ENCODE measurements at regions not wholly inside any gene's neighbourhood (a gene's known extent, or its start where the extent isn't known, plus 50 kb on each side); places are given as distances from the start of the nearest gene placed in this dataset.
"Not testable (repeated sequence)": the region's sequence is repeated elsewhere in the genome, so short reads cannot be mapped to it uniquely, and the experiment has no call there.

- no peak for DNase-seq (ENCODE audit: low read depth in 2 of 2)
Measured at GRCh38 chr9:73855206-73855605, 641.9 kb upstream of the RORB start.

- DNase-seq (ENCODE audit: low read depth in 2 of 2): no peak
Measured at GRCh38 chr9:73863924-73864323, 633.2 kb upstream of the RORB start.

DNA sequence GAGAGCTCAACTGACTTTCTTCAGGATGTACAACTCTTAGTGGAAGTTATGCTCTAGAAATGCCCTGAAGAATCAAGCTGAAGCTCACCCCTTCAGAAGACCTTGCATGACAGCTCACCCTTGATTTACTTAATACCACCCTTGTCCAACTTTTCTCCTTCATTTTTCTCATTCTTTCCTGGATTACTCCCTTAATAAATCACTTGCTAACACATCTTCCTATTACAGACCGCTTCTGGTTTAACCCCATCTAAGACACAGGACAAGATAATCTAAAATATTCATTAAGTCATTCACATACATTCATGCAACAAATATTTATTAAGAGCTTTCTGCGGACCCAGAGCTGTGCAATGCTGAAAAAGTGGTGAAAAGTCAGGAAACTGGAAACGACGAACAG lies 630.7 kb upstream of the RORB start:
- DNase-seq (ENCODE audit: low read depth in 2 of 2): no peak

GRCh38 chr9:73869264-73869663 lies 627.9 kb upstream of the RORB start:
- DNase-seq (ENCODE audit: low read depth in 2 of 2): peak in 1 of 2 donors; percentile 13

DNA sequence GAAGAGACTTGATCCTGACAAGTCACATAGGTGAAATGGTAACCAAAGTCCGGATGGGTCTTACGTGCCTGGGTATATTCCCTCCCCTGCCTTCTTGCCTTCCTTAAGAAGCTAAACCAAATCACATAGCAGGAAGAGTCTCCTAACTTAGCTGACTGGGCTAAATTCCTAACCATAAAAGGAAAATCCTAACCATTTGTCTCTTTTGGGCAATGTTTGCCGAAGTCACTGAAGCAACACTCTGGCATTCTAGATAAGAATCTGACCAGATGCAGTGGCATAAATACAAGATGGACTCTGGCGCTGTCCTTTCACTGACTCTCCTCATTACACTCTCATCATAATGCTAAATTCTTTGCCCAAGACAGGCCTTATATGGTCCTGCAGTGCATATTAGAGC lies 625.5 kb upstream of the RORB start:
- no peak for DNase-seq (ENCODE audit: low read depth in 2 of 2)

DNA sequence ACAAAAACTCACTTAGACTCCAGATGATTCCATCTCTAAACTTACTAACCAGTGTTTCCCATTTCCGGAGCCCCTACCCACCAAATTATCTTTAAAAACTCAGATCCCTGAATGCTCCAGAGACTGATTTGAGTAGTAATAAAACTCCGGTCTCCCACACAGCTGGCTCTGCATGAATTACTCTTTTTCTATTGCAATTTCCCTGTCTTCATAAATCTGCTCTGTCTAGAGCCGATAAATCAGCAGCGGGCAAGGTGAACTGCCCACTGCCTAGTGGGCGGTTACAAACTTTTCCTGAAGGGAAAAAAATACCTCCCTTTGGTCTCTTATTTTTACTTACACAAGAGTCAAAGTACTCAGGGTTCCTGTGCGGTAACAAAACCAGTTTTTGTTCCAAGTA lies 624.4 kb upstream of the RORB start:
- no peak for DNase-seq (ENCODE audit: low read depth in 2 of 2)

- DNase-seq (ENCODE audit: low read depth in 2 of 2): no peak
Measured at GRCh38 chr9:73880101-73880500, 617.0 kb upstream of the RORB start.

- DNase-seq (ENCODE audit: low read depth in 2 of 2): no peak
Measured at GRCh38 chr9:73889023-73889422, 608.1 kb upstream of the RORB start.

- DNase-seq (ENCODE audit: low read depth in 2 of 2): no peak
Measured at GRCh38 chr9:73890685-73891277, 606.4 kb upstream of the RORB start.

GRCh38 chr9:73892335-73892734 lies 604.8 kb upstream of the RORB start:
- no peak for DNase-seq (ENCODE audit: low read depth in 2 of 2)

GRCh38 chr9:73893230-73893629 lies 603.9 kb upstream of the RORB start:
- no peak for DNase-seq (ENCODE audit: low read depth in 2 of 2)

DNA sequence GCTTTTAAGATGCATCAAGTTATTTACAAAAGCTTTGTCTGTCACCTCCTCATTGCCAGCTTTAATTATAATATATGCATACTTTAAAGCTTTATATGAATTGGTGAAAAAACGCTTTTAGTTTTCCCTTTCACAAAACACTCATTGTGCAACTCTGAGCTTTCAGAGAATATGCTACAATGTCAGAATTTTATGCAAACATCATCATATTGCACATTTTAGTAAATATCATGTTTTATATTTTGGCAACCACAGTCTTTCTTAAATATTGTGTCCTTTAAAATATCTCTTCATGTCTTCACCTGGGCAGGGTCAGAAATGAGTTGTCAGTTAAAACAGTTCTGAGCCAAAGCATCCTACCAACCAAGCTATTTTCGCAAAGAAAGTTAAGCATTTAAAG lies 601.1 kb upstream of the RORB start:
- DNase-seq (ENCODE audit: low read depth in 2 of 2): no peak

DNA sequence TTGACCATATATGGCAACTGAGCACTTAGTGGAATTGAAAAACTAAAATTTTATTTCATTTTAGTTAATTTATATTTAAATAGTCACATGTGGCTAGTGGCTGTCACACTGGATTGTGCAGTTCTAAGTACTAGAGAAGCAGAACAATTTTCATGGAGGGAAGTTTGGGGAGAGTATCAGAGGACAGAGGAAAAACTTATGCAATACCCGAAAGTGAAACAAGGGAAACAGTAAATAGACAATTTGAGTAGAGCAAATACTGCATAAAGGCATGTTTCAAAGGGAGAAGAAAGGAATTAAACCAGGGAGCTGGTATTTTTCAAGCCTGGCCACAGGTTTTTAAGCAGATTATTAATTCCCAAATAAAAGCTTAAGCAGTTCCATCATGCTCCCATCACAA lies 590.5 kb upstream of the RORB start:
- no peak for DNase-seq (ENCODE audit: low read depth in 2 of 2)

- no peak for DNase-seq (ENCODE audit: low read depth in 2 of 2)
Measured at GRCh38 chr9:73911804-73912203, 585.3 kb upstream of the RORB start.

- DNase-seq (ENCODE audit: low read depth in 2 of 2): no peak
Measured at GRCh38 chr9:73916016-73916673, 581.0 kb upstream of the RORB start.

- DNase-seq (ENCODE audit: low read depth in 2 of 2): no peak
Measured at GRCh38 chr9:73919712-73920111, 577.4 kb upstream of the RORB start.

GRCh38 chr9:73923796-73924195 lies 573.3 kb upstream of the RORB start:
- DNase-seq (ENCODE audit: low read depth in 2 of 2): no peak

DNA sequence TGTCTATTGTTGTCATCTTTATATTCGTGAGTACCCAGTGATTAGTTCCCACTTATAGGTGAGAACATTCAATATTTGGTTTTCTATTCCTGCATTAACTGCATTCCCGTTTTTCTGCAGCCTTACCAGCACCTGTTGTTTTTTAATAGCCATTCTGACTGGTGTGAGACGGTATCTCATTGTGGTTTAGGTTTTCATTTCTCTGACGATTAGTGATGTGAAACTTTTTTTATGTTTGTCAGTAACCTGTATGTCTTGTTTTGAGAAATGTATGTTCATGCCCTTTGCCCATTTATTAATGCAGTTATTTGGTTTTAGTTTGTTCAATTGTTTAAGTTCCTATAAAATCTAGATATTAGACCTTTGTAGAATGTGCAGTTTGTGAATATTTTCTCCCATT lies 546.0 kb upstream of the RORB start:
- DNase-seq (ENCODE audit: low read depth in 2 of 2): no peak

- DNase-seq (ENCODE audit: low read depth in 2 of 2): no peak
Measured at GRCh38 chr9:73962792-73963191, 534.3 kb upstream of the RORB start.

DNA sequence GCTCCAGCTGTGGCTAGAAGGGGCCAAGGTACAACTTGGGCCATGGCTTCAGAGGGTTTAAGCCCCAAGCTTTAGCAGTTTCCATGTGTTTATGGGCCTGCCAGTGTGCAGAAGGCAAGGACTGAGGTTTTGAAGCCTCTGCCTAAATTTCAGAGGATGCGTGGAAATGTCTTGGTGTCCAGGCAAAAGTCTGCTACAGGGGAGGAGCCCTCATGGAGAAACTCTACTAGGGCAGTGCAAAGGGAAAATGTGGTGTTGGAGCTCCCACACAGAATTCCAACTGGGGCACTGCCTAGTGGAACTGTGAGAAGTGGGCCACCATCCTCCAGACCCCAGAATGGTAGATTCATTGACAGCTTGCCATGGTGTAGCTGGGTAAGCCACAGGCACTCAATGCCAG lies 527.2 kb upstream of the RORB start:
- DNase-seq (ENCODE audit: low read depth in 2 of 2): no peak

- not testable (repeated sequence) for DNase-seq (ENCODE audit: low read depth in 2 of 2)
Measured at GRCh38 chr9:73976424-73976823, 520.7 kb upstream of the RORB start.

DNA sequence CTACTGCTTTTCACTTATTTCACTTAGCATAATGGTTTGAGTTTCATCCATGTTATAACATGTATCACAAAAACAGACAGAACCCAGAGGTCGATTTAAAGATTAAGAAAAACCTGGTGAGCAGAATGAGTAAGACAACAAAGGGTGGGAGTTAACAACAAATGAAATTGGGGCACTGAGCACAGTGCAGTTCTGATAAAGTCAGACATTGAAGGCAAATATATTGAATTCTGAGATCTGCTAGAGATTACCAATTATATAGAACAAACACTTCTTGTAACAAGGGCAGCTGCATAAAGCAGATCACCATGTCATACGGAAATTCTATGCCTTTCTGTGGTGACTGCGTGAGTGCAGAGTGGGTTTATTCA lies 517.3 kb upstream of the RORB start:
- no peak for DNase-seq (ENCODE audit: low read depth in 2 of 2)

- DNase-seq (ENCODE audit: low read depth in 2 of 2): no peak
Measured at GRCh38 chr9:73980754-73981153, 516.4 kb upstream of the RORB start.

GRCh38 chr9:73981405-73981804 lies 515.7 kb upstream of the RORB start:
- no peak for DNase-seq (ENCODE audit: low read depth in 2 of 2)
